ENCODE measurements at regions not wholly inside any gene's neighbourhood (a gene's known extent, or its start where the extent isn't known, plus 50 kb on each side); places are given as distances from the start of the nearest gene placed in this dataset.

DNA sequence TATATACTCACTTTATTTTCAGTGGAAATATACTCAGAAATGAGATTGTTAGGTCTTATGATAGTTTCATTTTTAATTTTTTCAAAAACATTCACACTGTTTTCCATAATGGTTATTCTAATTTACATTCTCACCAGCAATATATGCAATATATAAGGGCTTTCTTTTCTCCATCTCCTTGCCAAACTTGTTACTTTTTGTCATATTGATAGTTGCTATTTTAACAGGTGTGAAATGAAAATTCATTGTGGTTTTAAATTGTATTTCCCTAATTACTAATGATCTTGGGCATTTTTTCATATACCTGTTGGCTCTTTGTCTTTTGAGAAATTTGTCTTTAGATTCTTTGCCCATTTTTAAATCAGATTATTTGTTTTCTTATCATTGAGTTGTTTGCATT lies 325.2 kb downstream of the DIPK2A start:
- no peak for DNase-seq (ENCODE audit: low spot score)

DNA sequence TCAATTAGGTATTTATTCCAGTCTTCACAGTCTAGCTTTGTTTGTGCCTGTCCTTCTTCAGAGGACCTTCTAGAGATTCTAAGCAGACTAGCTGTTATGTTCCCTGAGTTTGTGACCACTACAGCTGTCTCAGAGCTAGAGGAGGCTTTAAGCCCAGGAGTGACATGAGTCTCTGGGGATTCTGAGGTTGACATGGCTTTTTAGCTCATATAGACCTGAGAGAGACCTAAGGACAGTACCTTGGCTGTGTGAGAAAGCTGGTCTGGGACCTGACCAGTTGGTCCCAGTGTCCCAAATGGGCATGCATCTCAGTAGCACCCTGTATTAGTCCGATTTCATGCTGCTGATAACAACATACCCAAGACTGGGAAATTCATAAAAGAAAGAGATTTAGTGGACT lies 330.2 kb downstream of the DIPK2A start:
- DNase-seq (ENCODE audit: low spot score): no peak

DNA sequence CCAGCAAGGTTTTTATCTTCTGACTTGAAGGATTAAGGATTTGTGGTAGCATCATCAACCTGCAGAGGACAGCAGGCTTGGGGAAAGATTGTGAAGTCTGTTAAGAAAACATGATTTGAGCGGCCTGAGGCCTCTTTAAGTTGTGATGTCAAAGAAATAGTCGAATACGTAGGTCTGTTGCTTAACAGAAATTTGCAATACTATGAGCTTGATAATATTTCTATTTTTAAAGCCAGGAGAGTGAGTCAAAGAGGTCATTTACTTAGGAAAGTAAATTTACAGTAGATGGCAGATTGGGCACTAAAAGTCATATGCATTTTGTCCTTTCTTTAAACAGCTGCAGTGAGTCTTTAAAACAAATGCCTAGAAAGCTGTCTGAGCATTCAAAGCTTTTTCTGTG lies 336.3 kb downstream of the DIPK2A start:
- no peak for DNase-seq (ENCODE audit: low spot score)

DNA sequence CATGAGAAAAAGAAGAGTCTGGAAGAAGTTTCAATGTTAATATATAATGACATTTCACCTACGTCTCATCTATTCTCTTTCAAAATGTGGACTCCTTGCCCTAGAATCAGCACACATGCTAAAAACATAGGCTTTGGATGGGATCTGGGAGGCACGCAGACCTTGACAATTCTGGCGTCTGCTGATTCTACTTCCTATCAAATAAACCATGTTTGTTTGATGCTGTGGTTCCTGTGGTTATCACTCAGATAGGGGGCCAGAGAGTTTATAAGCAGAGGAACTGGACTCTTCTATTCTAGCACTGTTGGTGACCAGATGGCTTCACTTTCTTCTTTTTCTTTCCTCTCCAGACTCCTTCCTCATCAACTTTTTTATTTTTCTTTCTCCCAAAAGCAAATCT lies 336.8 kb downstream of the DIPK2A start:
- DNase-seq (ENCODE audit: low spot score): no peak

DNA sequence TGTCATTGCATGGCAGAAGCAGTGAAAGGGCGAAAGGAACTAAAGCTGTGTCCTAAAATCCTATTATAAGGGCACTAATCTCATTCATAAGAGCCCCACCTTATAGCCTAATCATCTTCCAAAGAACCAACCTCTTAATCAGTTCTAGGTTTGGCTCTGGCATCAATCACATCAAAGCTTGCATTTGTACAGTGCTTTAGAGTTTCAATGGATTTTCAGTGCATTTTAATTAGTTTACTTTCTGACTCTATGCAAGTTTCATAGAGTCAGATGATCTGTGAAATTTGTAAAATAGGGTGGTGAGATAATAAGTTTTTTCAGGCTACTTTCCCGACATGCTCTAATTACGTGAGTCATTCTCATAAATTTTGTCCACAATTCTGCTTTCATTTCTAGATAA lies 341.1 kb downstream of the DIPK2A start:
- DNase-seq (ENCODE audit: low spot score): no peak

DNA sequence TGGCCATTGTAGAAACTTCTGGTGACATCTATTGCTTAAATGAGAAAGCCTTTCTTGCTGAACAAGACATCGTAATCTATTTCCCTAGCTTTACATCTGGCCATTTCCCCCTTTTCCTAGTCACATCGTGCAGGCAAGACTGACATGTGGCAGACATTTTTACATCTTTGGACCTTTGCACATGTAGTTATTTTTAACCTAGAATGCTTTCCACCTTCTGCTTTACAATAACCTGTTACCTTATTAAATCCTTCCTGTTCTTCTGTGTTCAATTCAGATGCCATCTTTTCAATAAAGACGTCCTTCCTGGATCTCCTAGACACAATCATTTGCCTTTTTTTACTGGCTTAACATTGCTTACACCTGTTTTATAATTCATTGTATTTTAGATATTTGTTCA lies 343.3 kb downstream of the DIPK2A start:
- no peak for DNase-seq (ENCODE audit: low spot score)

DNA sequence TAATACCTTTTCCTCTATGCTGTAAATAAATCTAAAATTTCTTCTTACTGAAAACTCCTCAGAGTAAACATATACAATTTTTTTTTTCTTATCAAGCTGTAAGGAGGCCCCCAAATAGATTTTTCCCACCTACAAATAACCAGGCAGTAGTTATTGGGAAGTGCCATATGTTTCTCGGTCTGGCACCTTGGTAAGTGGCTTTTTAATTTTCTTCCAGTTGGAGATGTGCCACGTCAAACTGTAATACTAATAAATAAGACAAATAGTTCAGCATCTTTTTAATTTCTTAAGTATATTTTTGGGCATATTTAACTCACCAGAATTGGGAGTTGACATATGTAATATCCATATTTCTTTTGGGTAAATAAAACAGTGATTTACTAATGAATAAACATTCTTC lies 346.3 kb downstream of the DIPK2A start:
- DNase-seq (ENCODE audit: low spot score): no peak

DNA sequence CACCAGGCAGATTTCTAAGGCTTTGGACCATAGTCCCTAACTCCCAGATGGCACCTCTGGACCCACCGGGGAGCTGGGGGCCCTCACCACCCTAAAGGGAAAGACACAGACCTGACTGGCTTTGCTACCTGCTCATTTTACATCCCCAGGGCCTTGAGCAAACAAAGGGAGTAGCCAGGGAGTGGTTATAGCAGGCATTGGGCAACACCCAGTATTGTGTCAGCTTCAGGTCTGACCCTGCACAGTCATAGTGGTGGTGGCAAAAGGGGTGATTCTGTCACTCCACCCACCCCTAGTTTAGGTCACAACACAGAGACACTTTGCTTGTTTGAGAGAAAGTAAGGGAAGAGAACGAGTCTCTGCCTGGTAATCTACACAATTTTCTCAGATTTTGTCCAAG lies 352.5 kb downstream of the DIPK2A start:
- no peak for DNase-seq (ENCODE audit: low spot score)

DNA sequence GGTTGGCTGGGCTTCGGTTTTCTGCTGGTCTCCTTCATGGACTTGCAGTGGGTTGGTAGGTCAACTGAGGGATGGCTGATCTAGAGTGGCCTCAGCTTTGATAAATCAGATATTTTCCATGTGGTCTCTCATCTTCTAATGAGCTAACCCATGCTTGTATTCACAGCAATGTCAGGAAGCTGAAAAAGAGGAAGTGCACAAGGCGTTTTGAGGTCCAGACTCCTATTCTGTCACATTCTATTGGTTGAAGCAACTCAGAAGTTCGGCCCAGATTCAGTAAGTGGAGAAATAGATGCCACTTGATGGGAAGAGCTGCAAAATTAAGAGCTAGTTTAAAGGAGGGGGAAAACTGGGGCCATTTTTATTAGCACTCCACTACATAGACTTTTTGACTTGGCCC lies 361.2 kb downstream of the DIPK2A start:
- no peak for DNase-seq (ENCODE audit: low spot score)

DNA sequence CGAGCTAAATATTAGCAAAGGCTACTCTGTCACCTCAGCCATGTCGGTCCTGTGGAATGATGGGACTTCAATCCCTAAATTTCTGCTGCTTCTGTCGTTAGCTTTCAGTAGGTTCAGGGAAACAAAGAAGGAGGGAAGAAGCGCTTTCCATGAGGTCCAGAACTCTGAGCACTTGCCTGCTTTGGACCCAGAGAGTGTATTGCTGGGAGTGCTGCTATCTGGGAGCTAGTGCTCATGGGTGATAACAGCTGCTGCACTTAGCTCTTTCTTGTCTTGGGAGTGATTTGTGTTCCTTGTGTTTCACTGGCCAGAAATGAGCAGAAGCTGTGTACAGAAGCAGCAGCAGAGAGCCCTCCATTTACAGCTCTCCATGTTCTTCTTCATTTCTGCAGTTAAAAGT lies 369.8 kb downstream of the DIPK2A start:
- no peak for DNase-seq (ENCODE audit: low spot score)

DNA sequence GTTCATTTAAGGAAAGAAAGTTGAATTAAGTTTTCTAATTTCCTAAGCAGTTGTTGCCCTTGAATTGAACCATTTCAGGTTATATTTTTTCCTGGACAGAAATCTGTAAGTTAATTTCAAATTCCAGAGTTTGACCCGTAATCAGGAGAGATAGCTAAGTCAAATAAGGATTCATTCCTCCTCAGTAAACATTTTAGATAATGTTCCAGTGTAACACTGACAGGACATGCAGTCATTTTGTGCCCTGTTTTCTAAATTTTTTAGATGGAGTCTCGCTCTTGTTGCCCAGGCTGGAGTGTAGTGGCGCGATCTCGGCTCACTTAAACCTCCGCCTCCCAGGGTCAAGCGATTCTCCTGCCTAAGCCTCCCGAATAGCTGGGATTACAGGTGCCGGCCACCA lies 371.7 kb downstream of the DIPK2A start:
- no peak for DNase-seq (ENCODE audit: low spot score)

DNA sequence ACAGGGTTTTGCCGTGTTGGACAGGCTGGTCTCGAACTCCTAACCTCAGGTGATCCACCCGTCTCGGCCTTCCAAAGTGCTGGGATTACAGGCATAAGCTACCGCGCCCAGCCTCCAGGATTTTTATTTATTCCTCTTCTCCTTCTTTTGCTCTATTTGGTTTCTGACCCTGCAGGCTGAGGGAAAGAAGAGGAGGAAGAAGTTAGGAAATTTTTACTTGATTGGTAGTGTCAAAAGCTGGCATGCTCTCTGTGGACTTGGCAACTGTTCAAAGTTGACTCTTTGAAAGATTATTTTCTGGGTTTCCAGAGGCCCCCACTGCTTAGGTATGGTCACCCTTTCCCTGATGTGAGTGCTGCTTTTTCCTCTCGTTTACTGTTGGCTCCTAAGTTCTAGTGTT lies 372.2 kb downstream of the DIPK2A start:
- DNase-seq (ENCODE audit: low spot score): no peak

DNA sequence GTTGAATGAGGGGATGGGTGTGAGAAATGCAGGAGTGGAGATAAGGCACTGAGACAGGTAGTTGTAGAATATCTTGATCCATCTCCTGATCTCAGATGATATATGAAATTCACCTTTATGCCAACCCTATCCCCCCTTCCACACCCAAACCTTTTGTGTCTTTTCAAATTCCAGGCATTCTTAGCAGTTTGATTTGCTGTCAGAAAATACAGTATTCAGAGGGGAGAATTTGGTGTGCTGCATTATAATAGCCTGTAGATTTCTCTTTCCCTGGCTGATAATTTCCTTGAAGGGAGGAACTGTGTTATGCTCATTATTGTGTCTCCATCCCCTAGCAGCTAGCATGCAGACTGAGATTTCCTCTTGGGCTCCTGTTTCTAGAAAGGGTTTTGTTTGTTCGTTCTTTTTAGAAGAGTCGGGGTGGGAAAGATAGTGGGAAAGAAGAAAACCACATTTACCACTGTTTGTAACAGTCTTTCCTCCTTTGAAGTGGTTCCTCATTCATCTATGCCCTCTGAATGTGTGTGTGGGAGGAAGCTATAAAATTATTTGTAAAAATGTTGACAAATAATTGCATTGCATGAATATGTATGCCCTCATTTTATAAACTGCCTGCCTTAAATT lies 373.4 kb downstream of the DIPK2A start:
- no peak for DNase-seq (ENCODE audit: low spot score)

DNA sequence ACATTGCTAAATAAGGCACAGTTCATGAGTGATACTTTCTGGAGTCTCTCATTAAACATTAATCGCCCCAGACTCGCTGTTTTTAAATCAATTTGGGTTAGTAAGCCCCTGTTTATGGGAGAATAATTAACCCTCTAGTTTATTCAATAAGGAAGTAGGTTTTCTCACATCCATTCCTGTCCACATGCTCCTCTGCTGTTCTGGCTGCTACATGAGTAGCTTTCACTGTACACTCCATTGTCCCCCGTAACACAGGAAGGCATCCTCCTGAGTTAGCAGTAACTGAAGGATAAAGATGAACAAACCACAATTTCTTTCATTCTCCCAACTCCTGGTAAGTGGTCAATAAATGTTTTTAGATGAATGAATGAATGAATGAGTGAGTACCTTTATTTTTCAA lies 378.5 kb downstream of the DIPK2A start:
- no peak for DNase-seq (ENCODE audit: low spot score)

DNA sequence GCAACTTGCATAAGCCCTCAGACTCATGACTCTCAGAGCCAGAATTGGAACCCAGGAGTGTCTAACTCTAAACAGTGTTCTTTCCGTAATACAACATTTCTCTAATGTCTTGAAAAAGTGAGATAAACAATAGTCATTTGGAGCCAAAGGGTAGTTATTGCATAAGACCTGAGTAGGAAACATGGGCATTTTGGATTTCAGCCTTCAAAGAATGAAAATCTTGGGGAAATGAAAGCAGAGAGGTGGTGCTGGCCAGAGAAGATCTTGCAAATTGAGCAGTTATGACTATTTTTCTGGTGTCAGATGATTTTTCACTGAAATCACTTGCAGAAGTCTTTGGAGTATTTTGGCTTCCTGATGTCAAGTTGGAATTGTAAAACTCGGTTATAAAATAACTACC lies 379.4 kb downstream of the DIPK2A start:
- no peak for DNase-seq (ENCODE audit: low spot score)

DNA sequence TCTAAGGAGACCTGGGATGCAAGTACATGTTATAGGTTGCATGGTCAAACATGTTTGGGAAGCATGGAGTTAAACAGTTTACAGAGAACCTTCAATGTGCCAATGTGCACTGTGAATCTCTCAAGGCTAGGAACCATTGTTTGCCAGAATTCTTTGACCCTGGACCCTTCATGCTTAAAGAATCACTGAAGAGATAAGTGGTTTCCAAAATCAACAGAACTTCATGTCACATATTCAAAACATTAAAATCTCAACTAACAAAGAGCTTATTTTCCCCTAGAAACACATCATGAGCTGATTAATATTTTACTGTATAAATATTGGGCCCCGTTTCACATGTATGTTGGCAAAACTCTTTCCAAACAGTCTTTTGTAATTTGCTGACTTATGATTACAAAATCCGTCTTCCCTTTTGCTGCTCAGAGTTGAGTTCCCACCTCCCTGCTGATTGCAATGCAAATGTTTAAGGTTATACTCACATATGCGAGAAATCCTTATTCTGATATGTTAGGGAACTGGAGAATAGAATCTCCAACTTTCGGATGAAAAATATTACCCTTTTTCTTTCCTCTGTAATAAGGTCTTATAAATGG lies 380.2 kb downstream of the DIPK2A start:
- no peak for DNase-seq (ENCODE audit: low spot score)

DNA sequence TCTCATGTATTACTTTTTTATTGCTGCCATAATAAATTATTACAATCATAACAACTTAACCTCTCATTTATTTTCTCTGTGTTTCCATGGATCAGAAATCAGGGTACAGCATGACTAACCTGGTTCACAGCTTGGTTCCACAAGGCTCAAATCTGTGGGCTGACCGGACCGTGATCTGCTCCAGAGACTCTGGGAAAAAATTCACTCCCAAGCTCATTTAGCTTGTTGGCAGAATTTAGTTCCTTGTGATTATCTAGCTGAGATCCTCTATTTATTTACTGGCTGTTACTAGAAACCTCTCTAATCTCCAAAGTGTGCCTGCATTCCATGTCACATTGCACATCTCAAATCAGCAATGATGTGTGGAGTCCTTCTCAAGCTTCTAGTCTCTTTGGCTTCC lies 386.6 kb downstream of the DIPK2A start:
- no peak for DNase-seq (ENCODE audit: low spot score)

DNA sequence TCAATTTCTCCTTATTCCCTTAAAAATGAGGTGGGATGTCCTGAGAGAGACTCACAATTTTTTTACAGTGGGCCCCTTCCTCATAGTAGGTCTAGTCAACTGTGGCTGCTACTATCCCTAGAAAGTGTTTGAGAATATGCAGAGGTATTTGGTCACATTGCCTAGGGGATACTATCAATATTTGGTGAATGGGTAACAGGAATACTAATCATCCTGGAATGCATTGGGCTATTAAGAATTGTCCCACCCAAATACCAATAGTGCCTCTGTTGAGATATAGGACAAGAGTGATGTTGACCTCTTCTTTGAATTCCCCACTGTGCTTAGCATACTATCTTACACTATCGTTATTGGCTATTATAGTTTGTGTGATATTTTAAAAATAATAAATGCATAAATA lies 389.4 kb downstream of the DIPK2A start:
- DNase-seq (ENCODE audit: low spot score): no peak

DNA sequence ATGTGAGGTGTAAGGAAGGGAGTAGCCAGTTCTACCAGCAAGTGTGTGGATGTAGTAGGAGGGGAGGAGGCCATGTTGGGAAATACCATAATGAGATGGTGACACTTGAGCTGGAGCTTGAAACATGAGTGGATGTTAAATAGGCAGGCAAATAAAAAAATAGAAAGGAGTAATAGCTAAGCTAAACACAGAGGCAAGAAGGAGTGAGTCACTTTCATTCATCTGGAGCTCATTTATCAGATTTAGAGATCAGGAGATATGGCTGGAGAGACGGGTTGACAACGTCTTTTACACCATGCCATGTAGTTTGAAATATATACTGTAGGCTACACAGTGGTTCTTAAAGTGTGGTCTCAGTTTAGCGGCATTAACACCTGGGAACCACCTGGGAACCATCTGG lies 390.5 kb downstream of the DIPK2A start:
- no peak for DNase-seq (ENCODE audit: low spot score)

DNA sequence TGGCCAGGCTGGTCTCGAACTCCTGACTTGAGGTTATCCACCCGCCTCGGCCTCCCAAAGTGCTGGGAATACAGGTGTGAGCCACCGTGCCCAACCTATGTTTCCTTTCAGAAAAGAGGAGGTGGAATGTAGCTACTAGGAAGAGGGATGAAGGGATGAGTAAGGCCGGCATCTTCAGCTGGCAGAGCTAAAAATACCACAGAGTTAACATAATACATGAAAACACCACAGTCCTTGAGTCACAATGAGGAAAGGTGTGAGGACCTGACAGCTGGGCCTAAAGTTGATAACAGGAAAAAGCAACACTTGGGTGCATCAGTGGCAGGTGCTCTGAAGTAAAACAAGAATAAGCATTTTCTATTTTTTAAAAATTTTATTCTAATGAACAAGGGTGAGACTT lies 392.2 kb downstream of the DIPK2A start:
- no peak for DNase-seq (ENCODE audit: low spot score)

DNA sequence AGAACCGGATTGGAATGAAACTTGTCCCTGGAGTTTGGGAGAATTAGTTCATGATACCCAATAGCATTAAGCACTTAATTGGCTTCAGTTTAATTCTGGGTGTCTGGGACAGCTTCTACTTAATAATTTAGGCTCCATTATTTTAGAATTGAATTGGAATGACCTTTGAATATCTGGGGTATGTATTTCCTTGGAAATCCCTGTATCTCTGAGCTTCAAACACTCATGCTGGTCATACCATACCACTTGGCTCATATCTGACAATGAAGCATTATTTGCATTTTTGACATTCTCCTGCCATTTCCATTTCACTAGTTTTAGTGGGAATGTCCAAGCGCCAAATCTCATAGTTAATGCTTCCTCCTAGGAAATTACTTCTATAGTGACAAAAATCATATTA lies 393.1 kb downstream of the DIPK2A start:
- DNase-seq (ENCODE audit: low spot score): no peak

DNA sequence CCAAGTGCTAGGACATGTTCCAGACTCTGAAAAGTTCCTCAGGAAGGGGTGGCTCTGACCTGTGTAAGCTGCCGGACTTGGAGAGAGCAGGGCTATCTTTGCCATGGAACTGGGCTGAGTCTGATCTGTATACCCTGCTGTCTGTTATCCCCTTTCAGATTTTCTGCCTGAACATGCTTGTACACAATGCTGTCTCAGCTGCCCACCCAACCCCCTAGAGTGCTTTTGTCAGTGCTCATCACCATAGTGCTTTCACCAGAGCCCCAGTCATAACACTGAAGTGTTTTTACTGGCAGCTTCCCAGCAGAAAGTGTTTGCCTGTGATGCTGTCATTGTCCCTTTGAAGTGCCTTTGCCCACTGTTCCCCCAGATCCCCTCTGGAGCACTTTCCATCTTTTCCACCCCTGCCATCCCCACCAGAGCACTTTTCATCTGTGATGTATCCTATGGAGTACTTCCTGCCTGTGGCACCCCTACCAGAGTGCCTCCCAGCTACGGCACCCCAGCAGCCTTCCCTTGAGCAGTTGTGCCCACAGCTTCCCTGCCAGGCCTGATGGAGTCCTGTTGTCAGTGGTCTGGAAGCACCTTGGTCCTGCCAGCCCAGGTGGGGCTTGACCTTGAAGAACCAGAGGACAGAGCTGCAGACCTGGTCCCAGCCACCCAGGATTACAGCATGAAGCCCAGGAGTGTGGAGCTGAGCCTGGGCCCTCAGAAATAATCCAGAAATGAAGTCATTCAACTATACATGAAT lies 397.7 kb downstream of the DIPK2A start:
- DNase-seq (ENCODE audit: low spot score): no peak

DNA sequence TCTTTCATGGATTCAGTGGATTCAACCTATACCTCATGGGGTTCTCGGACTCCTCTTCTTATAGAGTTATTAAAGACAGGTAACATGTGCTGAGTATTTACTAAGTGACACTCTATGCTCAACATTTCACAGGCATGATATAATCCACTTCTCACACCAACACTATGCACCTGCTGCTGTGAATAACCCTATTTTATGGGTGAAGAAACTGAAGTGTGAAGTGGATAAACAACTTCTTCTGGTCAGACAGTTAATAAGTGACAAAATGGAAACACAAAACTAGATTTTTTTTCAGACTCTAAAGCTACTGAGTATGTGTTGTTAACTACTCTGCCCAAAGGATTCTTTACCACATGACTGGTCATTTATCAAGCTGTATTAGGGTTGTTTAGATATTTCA lies 403.5 kb downstream of the DIPK2A start:
- no peak for DNase-seq (ENCODE audit: low spot score)

DNA sequence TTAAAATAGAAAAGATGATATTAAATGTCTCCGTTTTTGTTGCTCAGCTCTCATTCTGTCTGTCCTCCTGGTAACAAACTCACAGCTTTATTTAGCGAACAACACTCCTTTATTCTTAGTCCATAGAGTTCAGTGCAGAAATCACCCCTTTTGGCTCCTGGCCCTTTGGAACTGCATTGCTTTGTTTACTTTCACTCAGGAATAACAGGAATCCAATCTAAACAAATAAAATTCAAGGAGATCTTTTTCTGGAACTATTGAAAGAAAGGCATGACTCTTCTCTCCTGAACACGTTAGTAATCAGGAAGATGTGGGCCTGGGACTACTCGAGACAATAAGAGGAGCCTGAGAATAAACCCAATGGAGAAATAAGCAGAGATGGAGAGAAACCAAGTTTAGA lies 409.2 kb downstream of the DIPK2A start:
- DNase-seq (ENCODE audit: low spot score): peak; percentile 66

All from Ammon's horn (tissue), 1 donor.